ENCODE measurements at regions not wholly inside any gene's neighbourhood (a gene's known extent, or its start where the extent isn't known, plus 50 kb on each side); places are given as distances from the start of the nearest gene placed in this dataset.

DNA sequence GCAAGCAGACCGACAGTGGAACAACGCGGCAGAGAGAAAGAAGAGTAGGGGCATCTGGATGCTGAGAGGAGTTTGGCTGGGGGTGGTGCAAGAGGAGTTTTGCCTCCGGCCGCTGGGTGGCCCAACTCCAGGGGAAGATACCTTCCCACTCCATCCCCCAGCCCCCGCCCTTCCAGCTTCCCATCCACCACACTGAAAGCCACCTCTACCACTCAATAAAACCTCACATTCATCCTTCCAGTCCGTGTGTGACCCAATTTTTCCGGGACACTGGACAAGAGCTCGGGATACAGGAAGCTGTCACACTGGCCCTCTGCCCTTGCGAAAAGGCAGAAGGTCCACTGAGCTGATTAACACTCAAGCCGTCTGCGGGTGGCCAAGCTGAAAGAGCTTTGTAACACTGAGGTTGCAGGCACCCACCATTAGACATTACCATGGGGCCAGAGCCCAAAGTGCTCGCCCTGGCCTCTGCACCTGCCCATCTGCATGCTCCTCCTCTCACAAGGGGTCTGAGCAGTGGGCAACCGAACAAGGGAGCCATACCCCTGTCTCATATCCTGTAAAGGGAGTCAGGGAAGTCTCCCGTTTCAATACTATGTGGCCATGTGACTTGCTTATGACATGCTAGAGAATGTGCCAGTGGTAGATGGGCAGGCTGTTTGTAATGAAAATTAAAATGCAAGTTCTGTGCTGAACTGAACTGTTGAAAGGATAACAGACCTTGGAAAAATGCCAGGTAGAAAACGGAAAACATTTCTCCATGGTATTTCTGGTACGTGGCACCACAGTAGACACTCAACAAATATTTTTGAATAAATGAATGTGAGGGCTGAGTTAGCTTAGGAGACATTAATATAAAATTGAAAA lies 205.1 kb upstream of the STARD13 start:
- H3K4me1 ChIP-seq (ENCODE audit: control insufficient read depth in 1 of 2, insufficient read depth in 1 of 2, low read depth in 1 of 2, low read length in 1 of 2): no peaks in the 10 kb centered on the region
- no peaks in the 10 kb centered on the region for H3K36me3 ChIP-seq
- no peak overlapping the region for H3K27ac ChIP-seq
- no peaks in the 10 kb centered on the region for H3K9me3 ChIP-seq
- H3K4me3 ChIP-seq (ENCODE audit: low read depth in 1 of 2, low read length in 1 of 2): no peak overlapping the region
- no peaks in the 10 kb centered on the region for H3K27me3 ChIP-seq
- TF ChIP-seq, protein P1, sequence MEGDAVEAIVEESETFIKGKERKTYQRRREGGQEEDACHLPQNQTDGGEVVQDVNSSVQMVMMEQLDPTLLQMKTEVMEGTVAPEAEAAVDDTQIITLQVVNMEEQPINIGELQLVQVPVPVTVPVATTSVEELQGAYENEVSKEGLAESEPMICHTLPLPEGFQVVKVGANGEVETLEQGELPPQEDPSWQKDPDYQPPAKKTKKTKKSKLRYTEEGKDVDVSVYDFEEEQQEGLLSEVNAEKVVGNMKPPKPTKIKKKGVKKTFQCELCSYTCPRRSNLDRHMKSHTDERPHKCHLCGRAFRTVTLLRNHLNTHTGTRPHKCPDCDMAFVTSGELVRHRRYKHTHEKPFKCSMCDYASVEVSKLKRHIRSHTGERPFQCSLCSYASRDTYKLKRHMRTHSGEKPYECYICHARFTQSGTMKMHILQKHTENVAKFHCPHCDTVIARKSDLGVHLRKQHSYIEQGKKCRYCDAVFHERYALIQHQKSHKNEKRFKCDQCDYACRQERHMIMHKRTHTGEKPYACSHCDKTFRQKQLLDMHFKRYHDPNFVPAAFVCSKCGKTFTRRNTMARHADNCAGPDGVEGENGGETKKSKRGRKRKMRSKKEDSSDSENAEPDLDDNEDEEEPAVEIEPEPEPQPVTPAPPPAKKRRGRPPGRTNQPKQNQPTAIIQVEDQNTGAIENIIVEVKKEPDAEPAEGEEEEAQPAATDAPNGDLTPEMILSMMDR (IDR thresholded peaks at IDR 0.05): no peak

DNA sequence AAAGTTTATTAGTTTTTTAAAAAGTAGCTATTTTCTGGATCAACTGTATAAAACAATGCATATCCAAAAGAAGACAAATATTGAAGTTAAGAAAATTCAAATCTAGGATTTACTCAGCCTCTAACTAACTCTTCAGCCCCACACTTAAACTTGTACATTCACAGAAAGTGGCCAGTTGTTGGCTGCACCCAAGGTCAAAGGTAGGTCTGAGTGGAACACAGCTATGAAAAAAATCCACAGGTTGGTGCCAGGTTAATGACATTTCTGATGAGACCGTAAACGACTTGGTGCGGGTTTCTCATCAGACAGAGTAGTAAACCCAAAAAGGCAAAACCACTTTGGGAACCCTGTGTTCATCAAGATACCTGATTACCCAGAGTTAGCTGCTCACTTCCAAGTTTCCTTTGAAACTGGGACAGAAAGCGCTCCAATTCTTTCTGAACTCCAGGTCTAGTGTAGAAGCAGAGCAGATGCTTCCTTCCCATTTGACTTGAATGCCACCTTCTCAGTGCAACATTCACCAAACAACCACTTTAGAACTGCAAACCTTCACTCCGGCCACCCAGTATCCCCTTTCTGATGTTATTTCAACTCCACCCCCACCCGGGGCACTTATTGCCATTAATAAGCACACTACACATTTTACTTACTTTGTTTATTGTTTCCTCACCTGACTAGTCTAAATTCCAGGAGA lies 208.3 kb upstream of the STARD13 start:
- Histone ChIP-seq H3K27me3 (no peaks in the 10 kb centered on the region), H3K9me3 (no peaks in the 10 kb centered on the region), H3K36me3 (no peaks in the 10 kb centered on the region), H3K27ac (no peak overlapping the region), H3K4me3 (ENCODE audit: low read depth in 1 of 2, low read length in 1 of 2) (no peak overlapping the region), H3K4me1 (ENCODE audit: control insufficient read depth in 1 of 2, insufficient read depth in 1 of 2, low read depth in 1 of 2, low read length in 1 of 2) (no peaks in the 10 kb centered on the region)
- TF ChIP-seq, protein P1 (IDR thresholded peaks at IDR 0.05): no peak

DNA sequence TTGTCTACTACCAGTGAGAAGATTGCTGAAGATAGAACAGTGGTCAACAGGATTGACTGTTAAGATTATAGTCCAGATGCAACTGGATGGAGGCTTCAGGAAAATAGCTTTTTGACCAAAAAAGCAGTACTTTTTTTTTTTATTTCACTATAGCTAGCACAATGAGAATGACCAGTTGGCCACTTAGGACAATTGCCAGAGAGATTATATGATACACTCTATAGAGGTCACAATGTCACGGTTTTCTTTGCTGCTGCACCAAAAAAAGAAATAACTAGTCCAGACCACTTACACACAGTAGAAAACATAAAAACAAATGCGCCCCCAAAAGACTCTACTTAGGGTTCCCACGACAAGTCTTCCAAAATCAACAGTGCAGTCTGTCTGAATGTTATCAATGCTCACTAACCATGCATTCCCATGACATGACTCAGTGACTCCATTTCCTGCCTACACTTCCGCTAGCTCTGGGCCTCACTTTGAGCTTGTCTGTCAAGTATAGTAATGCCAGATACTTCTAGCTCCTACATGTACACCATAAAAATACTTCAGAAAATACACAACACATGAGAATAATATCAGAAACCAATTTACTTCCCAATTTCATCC lies 209.1 kb upstream of the STARD13 start:
- H3K4me3 ChIP-seq (ENCODE audit: low read depth in 1 of 2, low read length in 1 of 2): no peak overlapping the region
- no peaks in the 10 kb centered on the region for H3K36me3 ChIP-seq
- H3K9me3 ChIP-seq: no peaks in the 10 kb centered on the region
- H3K4me1 ChIP-seq (ENCODE audit: control insufficient read depth in 1 of 2, insufficient read depth in 1 of 2, low read depth in 1 of 2, low read length in 1 of 2): no peaks in the 10 kb centered on the region
- H3K27ac ChIP-seq: no peak overlapping the region
- no peaks in the 10 kb centered on the region for H3K27me3 ChIP-seq
- TF ChIP-seq, protein P1 (IDR thresholded peaks at IDR 0.05): no peak

DNA sequence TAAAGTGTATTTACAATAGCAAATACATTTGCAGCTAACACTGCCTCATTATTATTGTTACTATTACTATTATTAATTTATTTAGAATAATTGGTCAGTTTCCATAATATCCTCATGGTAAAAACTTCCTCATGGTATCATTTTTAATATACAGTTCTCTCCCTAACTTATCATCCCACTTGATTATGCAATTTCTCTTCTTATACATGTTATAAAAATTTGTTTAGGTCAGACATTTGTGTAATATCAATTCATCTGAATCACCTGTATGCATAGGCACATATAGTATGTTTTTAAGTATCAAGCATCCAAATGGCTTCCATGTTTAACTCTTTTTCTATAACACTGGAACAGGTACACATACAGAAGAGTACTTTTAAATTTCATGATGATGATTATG lies 210.8 kb upstream of the STARD13 start:
- H3K4me1 ChIP-seq (ENCODE audit: control insufficient read depth in 1 of 2, insufficient read depth in 1 of 2, low read depth in 1 of 2, low read length in 1 of 2): no peaks in the 10 kb centered on the region

DNA sequence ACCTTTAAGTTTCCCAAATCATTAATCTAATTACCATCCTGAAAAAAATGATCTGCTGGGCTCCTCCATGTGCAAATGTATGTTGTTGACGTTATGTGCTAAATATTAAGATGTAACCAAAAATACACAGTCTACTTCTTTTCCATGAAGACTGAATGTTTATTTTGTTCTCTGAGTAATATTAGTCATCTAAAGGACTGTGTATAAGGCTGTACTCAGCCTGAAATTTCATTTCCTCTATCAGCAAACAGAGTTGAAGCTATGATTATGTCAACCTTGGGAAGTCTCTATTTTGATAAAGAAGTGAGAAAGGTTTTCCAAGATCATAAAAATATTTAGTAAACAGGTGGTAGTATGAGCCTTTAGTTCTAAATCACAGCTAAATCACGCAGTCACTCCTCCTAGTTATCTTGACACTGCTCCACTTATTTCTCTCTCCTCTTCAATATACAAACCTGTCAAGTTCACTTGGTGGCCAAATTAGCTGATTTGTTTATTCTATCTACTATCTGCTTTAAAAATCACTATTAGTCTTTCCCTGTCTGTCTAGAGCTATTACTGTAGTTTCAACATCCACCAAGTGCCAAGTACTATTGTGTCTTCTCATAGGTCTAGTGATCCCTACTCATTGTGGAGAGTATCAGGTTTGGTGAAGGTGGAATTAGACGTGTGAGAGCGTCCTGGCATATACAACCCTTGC lies 211.7 kb upstream of the STARD13 start:
- Histone ChIP-seq H3K4me3 (ENCODE audit: low read depth in 1 of 2, low read length in 1 of 2) (no peak overlapping the region), H3K27ac (no peak overlapping the region), H3K4me1 (ENCODE audit: control insufficient read depth in 1 of 2, insufficient read depth in 1 of 2, low read depth in 1 of 2, low read length in 1 of 2) (no peaks in the 10 kb centered on the region), H3K36me3 (no peaks in the 10 kb centered on the region), H3K27me3 (no peaks in the 10 kb centered on the region), H3K9me3 (no peaks in the 10 kb centered on the region)
- TF ChIP-seq, protein P1 (IDR thresholded peaks at IDR 0.05): no peak

More for the DNA sequence above, 210.8 kb upstream of the STARD13 start:
- TF ChIP-seq, protein P1 (IDR thresholded peaks at IDR 0.05): no peak
- Histone ChIP-seq H3K27me3 (no peaks in the 10 kb centered on the region), H3K9me3 (no peaks in the 10 kb centered on the region), H3K36me3 (no peaks in the 10 kb centered on the region), H3K27ac (no peak overlapping the region), H3K4me3 (ENCODE audit: low read depth in 1 of 2, low read length in 1 of 2) (no peak overlapping the region)

Measured in neutrophil (primary cell).